Endothelial cell of hepatic sinusoid (primary cell): ENCODE measurements at regions not wholly inside any gene's neighbourhood (a gene's known extent, or its start where the extent isn't known, plus 50 kb on each side); places are given as distances from the start of the nearest gene placed in this dataset.

Experiments
- in situ Hi-C: cut with HindIII; loops from 2 replicates; pipeline ENCODE4 v1.10.0; 2017; ENCODE audit warnings: low sequenced_read_pairs

DNA sequence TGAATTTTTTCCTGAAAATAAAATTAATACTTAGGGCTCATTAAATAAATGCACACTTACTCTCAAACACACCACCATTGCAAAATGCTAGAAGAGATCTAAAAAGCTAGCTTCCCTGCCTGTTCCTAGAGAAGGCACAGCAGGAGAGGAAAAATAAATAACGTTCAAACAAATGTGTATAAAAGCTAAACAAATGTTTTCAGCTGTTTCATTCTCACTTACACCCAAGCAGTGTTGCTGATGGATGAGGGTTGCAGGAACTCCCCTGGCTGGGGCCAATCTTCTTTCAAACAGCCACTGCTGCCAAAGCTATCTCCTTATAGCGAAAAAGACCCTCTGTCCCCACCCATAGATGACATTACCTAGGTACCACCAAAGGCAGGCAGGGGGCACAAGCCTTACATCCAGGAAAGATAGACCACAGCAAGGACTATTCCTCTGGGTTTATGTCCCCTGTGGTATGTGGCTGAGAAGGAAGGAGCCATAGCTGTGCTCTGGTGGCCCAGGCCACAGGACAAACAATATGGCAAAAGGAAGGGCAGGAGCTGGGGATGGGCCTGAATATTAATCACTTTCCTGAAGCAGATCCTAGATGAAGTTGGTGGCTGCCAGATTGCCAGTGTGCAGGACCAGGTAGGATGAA is 214.6 kb downstream of the TTC32 start:
- in situ Hi-C loops: no loop called here

DNA sequence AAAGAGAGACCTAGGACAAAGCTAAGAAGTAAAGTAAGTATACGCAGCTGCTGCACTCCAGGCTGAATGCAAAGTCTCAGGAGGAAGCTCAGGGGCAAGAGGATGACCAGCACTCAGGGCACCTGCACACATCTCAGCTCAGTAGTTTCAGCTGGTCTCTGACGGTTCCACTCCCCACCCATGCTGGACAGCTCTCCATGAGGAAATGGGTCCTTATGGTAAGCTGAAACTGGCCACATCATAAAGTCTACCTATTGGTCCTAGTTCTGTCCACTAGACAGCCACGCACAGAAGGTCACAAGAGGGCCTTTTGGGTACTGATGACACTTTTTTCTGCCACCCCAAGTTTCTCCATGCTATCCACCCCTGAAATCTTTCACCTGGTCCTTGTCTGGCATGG is 215.3 kb downstream of the TTC32 start:
- in situ Hi-C loops: no loop called here

DNA sequence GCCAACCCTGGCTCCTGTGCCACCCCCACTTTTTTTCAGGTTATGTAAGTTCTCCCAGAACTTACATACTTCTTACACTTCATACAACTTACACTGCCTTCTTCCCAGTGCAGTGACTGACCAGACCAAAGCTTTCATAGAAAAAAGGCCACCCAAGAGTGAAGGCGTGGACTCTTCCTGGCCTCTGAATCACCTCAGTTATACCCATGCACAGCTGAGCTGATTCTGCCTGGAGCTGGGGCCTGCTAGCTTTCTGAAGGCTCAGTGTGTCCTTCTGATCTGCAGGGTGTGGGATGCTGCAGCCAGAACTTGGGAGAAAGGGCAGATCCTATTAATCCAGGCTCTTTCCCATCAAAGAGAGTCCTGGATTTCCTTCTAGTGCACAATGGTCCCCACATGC is 216.1 kb downstream of the TTC32 start:
- in situ Hi-C loops: no loop called here

DNA sequence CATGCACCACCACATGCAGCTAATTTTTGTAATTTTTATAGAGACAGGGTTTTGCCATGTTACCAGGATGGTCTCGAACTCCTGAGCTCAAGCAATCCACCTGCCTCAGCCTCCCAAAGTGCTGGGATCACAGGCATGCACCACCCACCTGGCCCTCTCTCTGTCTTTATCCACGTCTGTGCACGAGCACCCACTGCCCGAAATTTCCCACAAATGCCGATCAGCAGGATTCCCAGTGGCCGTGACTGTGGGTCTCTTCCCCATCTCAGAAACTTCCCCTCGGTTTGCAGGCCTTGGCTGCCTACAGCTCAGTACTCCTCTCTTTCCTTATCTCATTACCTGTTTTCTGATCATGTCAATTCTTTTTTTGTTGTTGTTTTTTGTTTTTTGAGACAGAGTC is 217.3 kb downstream of the TTC32 start:
- in situ Hi-C loops: no loop called here

DNA sequence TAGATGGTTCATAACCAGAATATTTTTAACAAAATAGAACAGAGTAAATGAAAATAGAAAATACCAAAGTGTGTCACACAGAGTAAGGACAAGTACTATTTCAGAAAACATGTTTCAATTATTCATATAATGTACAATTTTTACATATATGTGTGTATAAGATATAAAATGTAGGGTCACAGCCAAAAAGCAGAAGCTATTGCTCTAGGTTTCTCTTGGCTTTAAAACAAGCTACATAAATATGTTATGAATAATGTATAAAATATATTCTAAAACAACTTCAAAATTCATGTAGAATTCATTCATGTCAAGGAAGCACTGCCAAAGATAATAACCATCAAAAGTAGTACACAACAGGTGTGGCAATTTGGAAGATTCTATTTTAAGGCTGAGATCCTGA is 218.2 kb downstream of the TTC32 start:
- in situ Hi-C loops: no loop called here

DNA sequence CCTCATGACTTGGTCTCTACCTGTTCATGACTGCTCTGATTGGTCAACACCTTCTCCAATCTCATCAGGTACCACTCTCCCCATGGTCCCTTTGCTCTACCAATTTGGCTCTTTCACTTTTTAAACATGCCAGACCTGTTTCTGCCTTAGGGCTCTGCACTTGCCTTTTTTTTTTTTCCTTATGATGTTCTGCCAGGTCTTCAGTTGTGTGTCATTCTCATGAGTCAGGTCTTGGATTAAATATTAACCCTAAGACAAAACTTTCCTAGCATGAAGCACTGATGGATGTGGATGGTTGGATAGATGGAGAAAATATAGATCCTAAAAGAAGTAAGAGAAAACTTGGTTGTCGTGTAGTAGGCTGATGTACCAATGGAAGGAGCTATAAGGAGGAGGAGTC is 219.3 kb downstream of the TTC32 start:
- in situ Hi-C loops: no loop called here

DNA sequence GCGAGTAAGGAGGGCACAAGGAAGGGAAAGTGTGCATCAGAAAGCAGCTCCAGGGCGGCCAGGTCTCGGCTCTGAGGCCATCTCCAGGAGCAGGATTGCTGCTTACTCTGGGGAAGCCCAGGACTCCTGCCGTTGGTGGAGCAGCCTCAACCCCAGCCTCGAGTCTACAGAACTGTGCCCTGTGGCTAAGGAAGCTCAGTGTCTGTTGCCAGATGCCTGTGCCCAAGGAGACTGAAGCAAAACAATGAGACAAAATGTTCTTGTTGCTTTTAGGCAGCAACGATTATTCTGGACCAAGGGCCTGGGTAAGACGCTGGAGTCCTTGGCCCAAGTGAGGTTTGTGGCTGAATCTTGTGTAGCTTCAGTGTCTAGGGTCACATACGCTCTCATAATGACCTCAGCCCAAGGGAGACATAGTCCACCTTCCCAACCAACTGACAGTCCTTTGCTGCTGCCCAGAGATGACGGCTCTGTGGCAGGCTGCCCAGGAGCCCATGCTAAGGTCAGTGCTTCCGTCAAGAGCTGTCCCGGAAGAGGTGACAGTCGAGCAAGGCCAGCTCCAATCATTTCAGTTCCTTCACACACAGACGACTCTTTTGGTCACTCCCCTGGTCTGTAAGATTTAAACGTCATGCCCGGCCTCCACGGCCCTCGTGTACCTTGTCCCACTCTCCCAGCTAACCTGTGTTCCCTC is 223.8 kb downstream of the TTC32 start:
- in situ Hi-C loops: no loop called here

DNA sequence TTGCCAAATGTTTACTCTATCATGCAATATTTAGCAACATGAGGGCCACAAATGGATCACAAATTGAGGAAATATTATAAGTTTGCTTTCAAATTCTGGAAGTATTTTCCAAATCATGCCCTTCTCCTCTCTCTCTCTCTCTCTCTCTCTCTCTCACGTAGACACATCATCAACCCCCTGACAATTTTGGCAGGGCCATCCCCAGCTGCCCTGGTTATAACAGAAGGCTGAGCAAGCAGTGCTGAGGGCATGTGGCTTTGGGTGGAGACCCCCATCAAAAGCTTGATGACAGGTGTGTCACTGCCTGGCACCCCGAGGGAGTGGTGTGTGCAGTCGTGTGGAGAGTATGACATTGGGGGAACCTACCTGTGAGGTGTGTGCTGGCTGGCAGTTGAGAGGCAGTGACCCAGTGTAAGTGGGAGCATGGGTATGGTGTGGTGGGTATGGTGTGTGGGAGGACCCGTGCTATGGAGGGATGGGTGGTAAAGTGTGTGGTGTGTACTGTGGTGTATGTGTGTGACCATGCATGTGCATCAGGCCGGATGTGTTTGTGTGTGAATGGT is 224.5 kb downstream of the TTC32 start:
- in situ Hi-C loops: no loop called here

DNA sequence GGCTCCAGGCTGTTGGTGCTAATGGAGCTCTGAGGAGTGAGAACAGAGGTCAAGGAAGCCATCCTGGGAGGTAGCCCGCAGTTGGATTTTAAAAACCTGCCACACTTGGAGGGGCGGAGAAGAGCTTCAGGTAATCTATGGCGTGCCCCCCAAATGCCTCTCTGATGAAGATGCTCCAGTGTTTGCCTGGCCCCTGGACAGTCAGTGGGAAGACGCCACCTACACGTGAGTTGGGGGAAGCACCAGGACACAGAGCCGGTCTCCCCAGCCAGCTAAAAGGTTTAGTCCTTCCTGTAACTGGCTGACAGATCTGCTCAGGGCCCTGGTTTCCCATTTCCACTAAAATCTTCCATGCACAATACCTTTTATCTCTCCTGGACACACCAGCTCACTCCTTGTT is 225.0 kb downstream of the TTC32 start:
- in situ Hi-C loops: no loop called here

DNA sequence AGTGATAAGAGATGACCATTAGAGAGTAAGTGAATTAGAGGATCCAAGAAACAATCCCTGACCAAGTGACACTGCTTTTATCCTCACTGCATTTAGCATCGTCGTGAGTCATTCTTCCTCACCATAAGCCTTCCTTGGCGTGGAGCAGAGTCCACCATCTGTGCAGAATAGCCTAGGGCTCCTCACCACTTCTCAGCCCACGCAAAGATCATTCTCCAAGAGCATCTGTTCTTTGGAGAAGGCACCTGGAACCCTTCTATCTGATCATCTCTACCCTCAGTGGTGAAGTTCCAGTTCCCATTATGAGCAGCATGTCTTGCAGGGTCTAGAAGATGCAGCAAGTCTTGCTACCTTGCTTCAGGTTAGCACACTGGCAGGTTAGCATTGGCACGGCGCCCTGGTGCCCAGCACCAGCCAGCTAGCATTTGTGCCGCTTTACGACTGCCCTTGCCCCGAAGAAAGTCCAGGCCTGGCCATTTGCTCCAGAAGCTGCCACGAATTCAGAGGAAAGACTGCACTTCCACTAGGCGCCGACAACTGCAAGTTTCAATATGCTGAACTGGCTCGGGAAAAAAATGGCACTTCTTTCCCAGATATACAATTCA is 225.8 kb downstream of the TTC32 start:
- in situ Hi-C loops: no loop called here

DNA sequence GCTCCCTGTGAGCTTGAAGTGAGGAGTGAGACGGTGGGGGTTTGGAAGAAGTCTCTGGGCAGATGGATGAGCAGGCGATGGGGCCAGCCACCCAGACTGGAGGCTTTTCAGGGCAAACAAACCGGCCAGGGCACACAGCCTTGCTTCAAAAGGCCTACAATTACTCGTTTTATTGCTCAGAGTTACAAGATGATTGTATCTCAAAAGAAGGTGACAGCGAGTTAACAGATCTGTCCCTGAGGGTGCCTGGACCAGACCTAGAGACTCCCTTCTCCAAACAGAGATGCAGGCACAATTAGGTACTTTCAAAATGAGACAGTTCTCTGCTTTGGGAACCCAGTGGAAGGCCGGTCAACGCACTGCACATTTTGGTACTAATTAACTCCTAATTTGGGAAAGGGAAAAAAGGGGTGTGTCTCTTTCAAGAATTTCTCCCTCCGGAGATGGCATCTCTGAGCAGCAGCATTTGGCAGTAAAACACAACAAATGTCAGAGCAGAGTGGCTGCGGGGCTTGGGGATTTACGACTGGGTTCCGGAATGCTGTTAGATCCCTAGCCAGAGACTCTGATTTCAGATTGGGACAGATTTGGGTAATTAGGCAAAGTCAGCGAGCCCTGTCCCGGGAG is 226.7 kb downstream of the TTC32 start:
- in situ Hi-C loops: no loop called here

DNA sequence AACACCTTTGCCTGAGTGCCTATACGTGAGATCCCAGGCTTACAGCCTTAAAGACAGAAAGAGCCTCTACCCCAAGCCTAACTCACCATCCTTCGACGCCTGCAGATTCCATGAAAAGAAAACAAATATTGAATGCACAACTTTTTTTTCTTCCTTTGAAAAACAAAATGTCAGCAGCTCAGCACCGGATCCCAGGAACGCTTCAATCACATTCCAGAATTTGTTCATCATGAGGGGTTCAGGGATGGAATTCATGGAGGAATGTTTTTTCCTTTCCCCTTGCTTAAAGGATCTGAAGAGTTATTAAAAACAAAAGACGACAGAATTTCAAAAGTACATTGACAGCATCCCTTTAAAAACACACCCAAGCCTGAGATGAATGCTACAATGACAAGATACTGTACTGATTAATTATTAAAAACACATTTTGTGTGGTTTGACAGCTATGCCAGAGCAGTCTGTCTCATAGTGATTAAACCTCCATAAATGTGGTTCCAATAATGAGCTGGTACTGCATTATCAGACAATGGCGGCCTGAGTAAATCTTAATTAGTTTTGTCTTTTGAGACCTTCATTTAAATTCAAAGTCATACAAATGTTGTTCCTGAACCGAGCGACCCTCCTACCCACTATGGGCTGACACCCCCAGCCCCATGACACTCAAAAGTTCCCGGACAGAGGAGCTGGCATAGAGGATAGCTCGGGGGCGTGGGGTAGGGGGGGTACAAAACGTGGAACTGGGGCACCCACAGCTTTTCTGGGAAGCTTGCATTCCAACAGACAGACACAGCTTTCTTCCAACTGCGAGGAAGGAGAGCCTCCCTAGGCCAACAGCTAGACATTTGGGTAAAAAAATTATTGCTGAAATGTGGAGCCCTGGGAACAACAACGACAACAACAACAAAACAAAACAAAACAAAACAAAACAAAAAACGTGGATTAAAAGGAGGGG is 227.5 kb downstream of the TTC32 start:
- in situ Hi-C loops: no loop called here

DNA sequence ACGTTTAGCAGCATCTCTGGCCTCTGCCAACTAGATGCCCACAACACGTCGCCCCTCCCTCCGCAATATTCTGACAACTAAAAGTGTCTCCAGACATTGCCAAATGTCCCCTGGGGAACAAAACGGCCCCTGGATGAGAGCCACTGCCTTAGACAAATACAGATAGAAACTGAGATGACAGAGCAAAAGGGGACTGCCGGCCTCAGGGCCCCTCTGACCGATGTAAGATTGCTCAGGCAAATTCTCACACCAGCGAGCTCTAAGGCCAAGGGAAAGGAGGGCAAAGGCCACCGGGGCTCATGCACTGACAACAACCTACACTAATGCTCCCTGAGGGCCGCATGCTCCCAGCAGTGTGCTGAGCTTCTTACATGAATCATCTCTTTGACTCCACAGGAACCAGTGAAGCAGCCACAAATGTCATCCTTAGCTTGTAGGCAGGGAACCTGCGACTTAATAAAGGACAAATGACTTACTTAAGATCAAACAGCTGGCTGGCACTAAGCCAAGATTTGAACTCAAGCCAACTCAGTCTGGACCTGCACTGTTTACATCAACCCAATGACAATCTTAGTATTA is 228.5 kb downstream of the TTC32 start:
- in situ Hi-C loops: no loop called here

DNA sequence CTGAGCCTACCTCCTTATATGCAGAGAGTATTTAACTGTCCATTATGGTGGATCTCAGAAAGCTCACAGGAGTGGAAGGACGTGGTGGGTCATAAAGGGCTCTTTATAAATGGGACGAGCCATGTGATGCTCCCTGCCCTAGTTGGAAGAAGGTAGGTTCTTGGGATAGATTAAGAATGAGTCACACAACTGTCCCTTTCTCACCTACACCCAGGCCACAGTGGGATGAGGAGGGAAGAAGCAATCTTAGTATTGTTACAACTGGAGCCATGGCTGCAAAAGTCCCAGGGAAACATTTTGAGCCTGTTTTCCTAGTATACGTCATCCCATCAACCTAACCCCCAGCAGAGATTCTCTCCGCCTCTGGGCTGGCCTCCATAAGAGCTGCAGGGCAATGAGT is 229.9 kb downstream of the TTC32 start:
- in situ Hi-C loops: no loop called here

DNA sequence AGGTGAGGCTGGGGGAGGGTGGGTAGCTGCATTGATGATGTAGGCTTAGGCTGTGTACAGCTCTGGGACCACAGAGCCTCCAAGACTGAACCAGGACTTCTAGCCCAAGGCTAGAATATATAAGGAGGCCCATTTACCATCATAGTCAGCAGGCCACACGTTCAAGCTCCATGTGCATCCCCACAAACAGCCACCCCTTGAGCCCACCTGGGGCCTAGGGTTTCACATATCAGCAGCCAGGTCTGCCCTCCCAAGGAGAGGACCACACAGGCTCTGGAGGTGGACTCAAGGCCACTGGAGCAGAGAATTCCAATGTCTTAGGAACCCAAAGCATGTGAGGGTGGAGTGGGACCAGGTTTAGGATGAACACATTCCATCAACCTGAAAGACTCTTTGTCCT is 230.5 kb downstream of the TTC32 start:
- in situ Hi-C loops: no loop called here

DNA sequence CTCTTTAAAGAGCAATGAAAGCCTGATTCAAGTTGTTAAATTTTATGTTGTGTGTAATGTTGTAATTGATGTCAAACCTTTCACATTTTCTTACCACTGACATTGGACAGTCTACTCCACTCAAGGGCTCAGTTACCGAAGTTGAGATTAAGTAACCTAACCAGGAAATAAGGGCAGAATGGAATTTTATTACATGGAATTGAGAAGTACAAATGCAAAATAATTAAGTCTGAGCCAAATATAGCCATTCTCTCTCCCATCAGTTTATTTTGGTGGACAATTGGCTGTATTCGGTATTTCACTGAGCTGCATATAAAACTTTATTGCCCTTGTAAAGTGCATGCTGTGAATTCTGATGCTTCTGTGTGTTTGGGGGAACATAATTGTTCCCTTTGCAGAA is 231.5 kb downstream of the TTC32 start:
- in situ Hi-C loops: no loop called here

DNA sequence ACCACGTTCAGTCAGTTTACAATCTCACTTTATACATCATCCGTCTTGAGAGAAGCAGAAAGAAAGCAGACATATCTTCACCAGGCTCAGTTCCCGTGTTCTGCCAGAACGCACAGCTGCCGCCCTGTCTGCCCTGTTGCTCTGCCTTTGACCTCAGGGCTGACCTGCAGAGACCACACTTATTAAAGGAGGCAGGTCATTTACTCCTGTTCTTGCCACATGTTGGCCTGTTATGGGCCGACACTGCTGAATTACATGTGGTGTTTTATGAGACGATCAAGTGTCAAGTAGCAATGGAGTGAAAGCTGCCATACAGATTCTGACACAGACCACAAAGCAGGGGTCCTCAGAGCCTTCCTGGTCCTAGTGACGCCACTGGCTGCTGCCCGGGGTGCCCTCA is 232.2 kb downstream of the TTC32 start:
- in situ Hi-C loops: no loop called here

DNA sequence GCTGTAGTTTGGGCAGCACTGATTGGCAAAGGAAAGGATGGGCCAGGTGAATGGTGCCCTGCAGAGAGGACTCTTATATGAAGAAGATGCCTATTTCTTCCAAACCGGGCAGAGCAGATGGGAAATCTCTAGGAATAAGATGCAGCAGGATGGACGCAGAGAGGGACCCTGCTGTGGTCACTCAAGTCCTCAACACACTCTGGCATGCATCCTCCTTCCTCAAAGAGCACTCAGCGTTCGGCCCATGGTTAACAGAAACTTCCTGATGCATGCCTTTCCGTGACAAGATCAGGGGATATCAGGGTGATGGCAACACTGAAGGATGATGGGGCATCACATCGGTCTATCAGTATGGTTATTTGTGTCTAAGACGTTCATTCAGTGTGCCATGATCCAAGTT is 232.7 kb downstream of the TTC32 start:
- in situ Hi-C loops: no loop called here

DNA sequence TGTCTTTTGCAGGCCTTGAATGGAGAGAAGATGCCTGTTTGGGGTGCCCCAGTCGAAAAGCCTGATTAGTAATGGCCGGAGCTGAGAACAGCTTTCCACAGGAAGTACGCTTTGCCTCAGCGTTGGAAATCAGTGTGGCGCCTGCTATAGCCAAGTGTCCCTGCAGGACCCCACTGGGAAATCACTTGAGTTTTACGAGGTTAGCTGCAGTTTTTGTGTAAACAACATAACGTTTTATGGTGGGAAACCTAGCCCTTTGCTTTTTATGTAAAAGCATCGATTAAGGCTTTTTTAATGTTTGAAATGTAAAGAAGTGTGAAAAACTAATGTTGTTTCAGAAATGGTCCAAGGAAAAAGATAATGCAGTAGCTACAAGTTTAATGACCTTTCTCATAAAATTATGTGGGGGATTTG is 234.2 kb downstream of the TTC32 start:
- in situ Hi-C loops: no loop called here

DNA sequence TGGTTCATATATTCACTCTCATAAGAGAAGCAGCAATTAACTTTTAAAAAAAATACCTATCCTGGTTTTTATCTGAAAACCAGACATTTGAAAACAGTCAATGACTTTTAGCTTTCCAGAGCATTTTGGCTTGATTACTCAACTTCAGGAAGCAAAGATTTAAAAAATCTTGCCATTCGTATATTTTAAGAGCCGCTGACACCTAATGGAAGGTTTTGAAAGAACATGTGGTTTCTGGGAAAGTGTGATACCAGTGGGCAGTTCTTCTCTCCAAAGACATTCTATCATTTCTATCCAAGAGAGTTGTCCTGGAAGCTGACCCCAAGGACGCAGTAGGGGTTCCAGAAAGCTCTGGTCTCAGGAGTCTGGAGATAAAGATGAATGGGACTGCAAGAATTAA is 234.7 kb downstream of the TTC32 start:
- in situ Hi-C loops: no loop called here
